Prostate gland (tissue), 2 donors: ENCODE measurements at regions not wholly inside any gene's neighbourhood (a gene's known extent, or its start where the extent isn't known, plus 50 kb on each side); places are given as distances from the start of the nearest gene placed in this dataset.

Experiments
- DNase-seq: peaks from one replicate; pipeline ENCODE4 v3.0.0-alpha.2; 2019; ENCODE audit warnings: low spot score
- H3K27ac ChIP-seq, 2 donors: fragments of 200-600 bp; sonication (generic); 2 replicates each; pipeline ENCODE4 v1.5.1; 2017 to 2019
- H3K27me3 ChIP-seq: fragments of 200-600 bp; sonication (generic); replicated peaks from 2 replicates; pipeline ENCODE4 v1.5.1; 2019; ENCODE audit not compliant: insufficient read depth
- H3K36me3 ChIP-seq, 2 donors: fragments of 200-600 bp; sonication (generic); 1 replicate in 1 of 2; 2 replicates in 1 of 2; pipeline versions ENCODE4 v1.5.1 to v1.8.1; 2017 to 2019
- H3K4me1 ChIP-seq: fragments of 200-600 bp; sonication (generic); replicated peaks from 2 replicates; pipeline ENCODE4 v1.5.1; 2019
- H3K4me3 ChIP-seq, 2 donors: fragments of 200-600 bp; sonication (generic); 2 replicates each; pipeline ENCODE4 v1.5.1; 2017 to 2019
- H3K9me3 ChIP-seq: fragments of 200-600 bp; sonication (generic); 2 replicates; pipeline ENCODE4 v1.5.1; 2017
- CTCF ChIP-seq, 4 experiments: fragments of 200-600 bp in 2 of 4; fragments of 450-650 bp in 2 of 4; sonication (generic) in 2 of 4; IDR thresholded peaks; 1 replicate in 3 of 4; 2 replicates in 1 of 4; pipeline ENCODE4 v1.5.1; 2016 to 2019; ENCODE audit warnings: antibody characterized with exemption in 4 of 4, mild to moderate bottlenecking in 2 of 4, moderate library complexity in 2 of 4
- POLR2A ChIP-seq: fragments of 450-650 bp; IDR thresholded peaks from one replicate; pipeline ENCODE4 v1.6.1; 2016; ENCODE audit warnings: antibody characterized with exemption, mild to moderate bottlenecking
- POLR2AphosphoS5 ChIP-seq: sonication (generic); formaldehyde crosslinking; IDR thresholded peaks from one replicate; pipeline ENCODE4 v1.6.1; 2017; ENCODE audit warnings: antibody characterized with exemption
- WGBS: methylation state at CpG from one replicate; pipeline ENCODE4 v1.1.5; 2018; 5-methylcytosine and 5-hydroxymethylcytosine counted together
- intact Hi-C: fragments of 100-400 bp; cut with DNase I; formaldehyde crosslinking; loops from one replicate; pipeline ENCODE4 v1.14.2; 2022

- no peaks in the 10 kb centered on the region for H3K36me3 ChIP-seq
- WGBS, result 92% methylated on average over 7 of the region's 7 CpGs
- DNase-seq, result no peak
- H3K27me3 ChIP-seq, result no peaks in the 10 kb centered on the region
- H3K4me3 ChIP-seq, result no peak overlapping the region
- H3K27ac ChIP-seq, result no peak overlapping the region
- intact Hi-C loops, result no loop called here
- TF ChIP-seq POLR2A (no peak), CTCF (IDR thresholded peaks at IDR 0.05) (no peak), POLR2AphosphoS5 (no peak)
- no peaks in the 10 kb centered on the region for H3K9me3 ChIP-seq
- H3K4me1 ChIP-seq, result no peaks in the 10 kb centered on the region
These were observed 411.8 kb upstream of the MIS18BP1 start for GRCh38 chr14:45664668-45665356.

- Histone ChIP-seq H3K4me3 (no peak overlapping the region), H3K4me1 (no peaks in the 10 kb centered on the region), H3K27ac (no peak overlapping the region), H3K9me3 (no peaks in the 10 kb centered on the region), H3K27me3 (no peaks in the 10 kb centered on the region), H3K36me3 (no peaks in the 10 kb centered on the region)
- no peak for DNase-seq
- WGBS, result 34% methylated on average over 4 of the region's 4 CpGs
- intact Hi-C loops, result no loop called here
- no peak for TF ChIP-seq CTCF (IDR thresholded peaks at IDR 0.05)
- no peak for TF ChIP-seq POLR2A
- TF ChIP-seq POLR2AphosphoS5, result no peak
These were observed 405.9 kb upstream of the MIS18BP1 start for GRCh38 chr14:45658917-45659299.

DNA sequence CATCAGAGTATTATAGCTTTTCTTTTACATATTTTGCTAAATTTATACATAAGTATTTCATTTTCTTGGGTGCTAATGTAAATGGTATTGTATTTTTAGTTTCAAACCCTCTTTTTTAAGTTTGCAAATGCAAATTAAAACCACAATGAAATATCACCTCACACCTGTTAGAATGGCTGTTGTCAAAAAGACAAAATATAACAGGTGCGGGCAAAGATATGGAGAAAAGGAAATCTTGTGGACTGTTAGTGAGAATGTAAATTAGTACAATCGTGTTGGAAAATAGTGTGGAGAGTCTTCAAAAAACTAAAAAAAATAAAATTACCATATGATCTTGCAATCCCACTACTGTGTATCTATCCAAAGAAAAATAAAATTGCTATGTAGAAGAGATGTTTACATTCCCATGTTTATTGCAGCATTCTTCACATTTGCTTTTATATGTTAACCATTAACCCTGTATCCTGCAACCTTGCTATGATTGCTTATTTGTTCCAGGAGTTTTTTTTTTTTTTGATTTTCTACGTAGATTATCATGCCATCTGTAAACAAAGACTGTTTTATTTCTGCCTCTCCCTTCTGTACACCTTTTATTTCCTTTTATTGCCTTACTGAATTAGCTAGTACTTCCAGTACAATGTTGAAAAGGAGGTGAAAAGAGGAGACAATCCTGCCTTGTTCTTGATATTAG, 405.4 kb upstream of the MIS18BP1 start:
- intact Hi-C loops, result no loop called here
- H3K27me3 ChIP-seq, result no peaks in the 10 kb centered on the region
- H3K4me3 ChIP-seq, result no peak overlapping the region
- no peaks in the 10 kb centered on the region for H3K4me1 ChIP-seq
- no peak overlapping the region for H3K27ac ChIP-seq
- 41% methylated on average over 3 of the region's 3 CpGs for WGBS
- no peaks in the 10 kb centered on the region for H3K9me3 ChIP-seq
- no peaks in the 10 kb centered on the region for H3K36me3 ChIP-seq
- DNase-seq, result no peak
- TF ChIP-seq POLR2AphosphoS5 (no peak), CTCF (IDR thresholded peaks at IDR 0.05) (no peak), POLR2A (no peak)

- no peak for TF ChIP-seq POLR2A
- TF ChIP-seq POLR2AphosphoS5, result no peak
- no peak for TF ChIP-seq CTCF (IDR thresholded peaks at IDR 0.05)
- Histone ChIP-seq H3K4me1 (no peaks in the 10 kb centered on the region), H3K36me3 (no peaks in the 10 kb centered on the region), H3K27ac (no peak overlapping the region), H3K4me3 (no peak overlapping the region), H3K27me3 (no peaks in the 10 kb centered on the region), H3K9me3 (no peaks in the 10 kb centered on the region)
- DNase-seq, result no peak
- intact Hi-C loops, result no loop called here
- 54% methylated on average over 2 of the region's 2 CpGs for WGBS
These were observed 398.9 kb upstream of the MIS18BP1 start for GRCh38 chr14:45651890-45652289.

- Histone ChIP-seq H3K4me3 (no peak overlapping the region), H3K36me3 (no peaks in the 10 kb centered on the region), H3K9me3 (no peaks in the 10 kb centered on the region), H3K27me3 (no peaks in the 10 kb centered on the region), H3K27ac (no peak overlapping the region), H3K4me1 (no peaks in the 10 kb centered on the region)
- WGBS, result 93% methylated on average over 3 of the region's 3 CpGs
- no peak for DNase-seq
- intact Hi-C loops, result no loop called here
- no peak for TF ChIP-seq POLR2A
- TF ChIP-seq CTCF (IDR thresholded peaks at IDR 0.05), result no peak
- no peak for TF ChIP-seq POLR2AphosphoS5
These were observed 397.8 kb upstream of the MIS18BP1 start for GRCh38 chr14:45650754-45651153.
